ENCODE measurements at regions not wholly inside any gene's neighbourhood (a gene's known extent, or its start where the extent isn't known, plus 50 kb on each side); places are given as distances from the start of the nearest gene placed in this dataset.

DNA sequence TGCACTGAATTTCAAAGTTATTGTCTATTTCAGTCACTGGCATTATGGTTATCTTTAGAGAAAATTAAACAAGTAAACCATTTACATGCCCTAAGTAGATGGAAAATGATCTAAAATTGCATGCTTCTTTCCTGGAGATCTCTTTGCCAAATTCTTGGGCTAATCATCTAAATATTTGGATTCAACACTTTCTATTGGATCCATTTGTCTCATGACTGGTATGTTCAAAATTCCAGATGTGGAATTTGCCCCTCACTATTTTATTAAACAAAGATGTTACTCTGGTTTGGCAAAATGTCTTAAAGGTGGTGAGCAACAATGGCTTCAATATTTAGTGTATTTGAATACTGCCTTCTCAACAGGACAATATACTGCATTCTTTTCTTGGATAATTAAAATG lies 147.5 kb upstream of the CASK start:
- Mint-ChIP-seq H3K27ac (no peak overlapping the region), H3K9me3 (no peaks in the 10 kb centered on the region), H3K4me3 (no peak overlapping the region), H3K36me3 (ENCODE audit: low read depth) (no peaks in the 10 kb centered on the region), H3K27me3 (no peaks in the 10 kb centered on the region), H3K4me1 (ENCODE audit: low read depth) (no peaks in the 10 kb centered on the region)
- intact Hi-C loops (cut with DNase I, micrococcal nuclease): no loop called here
- no peaks in the 10 kb centered on the region for H3K27me3 ChIP-seq (ENCODE audit: control insufficient read depth in 1 of 2, insufficient read depth in 2 of 2, low read length in 2 of 2)
- no peak for ATAC-seq (ENCODE audit: poor library complexity)
- no peak overlapping the region for H3K27ac ChIP-seq (ENCODE audit: low read depth in 1 of 2, low read length in 2 of 2)
- ChIA-PET CTCF (no interaction called here), POLR2A (interaction anchor here (0.6 kb wide), 1 partner anchor 17 kb away, joined by 3 read pairs; no protein-coding TSS in a partner anchor)
- H3K4me3 ChIP-seq (ENCODE audit: low read length): no peak overlapping the region
- TF ChIP-seq, protein P1, sequence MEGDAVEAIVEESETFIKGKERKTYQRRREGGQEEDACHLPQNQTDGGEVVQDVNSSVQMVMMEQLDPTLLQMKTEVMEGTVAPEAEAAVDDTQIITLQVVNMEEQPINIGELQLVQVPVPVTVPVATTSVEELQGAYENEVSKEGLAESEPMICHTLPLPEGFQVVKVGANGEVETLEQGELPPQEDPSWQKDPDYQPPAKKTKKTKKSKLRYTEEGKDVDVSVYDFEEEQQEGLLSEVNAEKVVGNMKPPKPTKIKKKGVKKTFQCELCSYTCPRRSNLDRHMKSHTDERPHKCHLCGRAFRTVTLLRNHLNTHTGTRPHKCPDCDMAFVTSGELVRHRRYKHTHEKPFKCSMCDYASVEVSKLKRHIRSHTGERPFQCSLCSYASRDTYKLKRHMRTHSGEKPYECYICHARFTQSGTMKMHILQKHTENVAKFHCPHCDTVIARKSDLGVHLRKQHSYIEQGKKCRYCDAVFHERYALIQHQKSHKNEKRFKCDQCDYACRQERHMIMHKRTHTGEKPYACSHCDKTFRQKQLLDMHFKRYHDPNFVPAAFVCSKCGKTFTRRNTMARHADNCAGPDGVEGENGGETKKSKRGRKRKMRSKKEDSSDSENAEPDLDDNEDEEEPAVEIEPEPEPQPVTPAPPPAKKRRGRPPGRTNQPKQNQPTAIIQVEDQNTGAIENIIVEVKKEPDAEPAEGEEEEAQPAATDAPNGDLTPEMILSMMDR (IDR thresholded peaks at IDR 0.05): no peak
- no peaks in the 10 kb centered on the region for H3K4me1 ChIP-seq (ENCODE audit: insufficient read depth, low read length)
- DNase-seq: no peak
- no peaks in the 10 kb centered on the region for H3K9me3 ChIP-seq (ENCODE audit: control insufficient read depth in 1 of 2, insufficient read depth in 1 of 2, low read length in 2 of 2)
- no peaks in the 10 kb centered on the region for H3K36me3 ChIP-seq (ENCODE audit: insufficient read depth, low read length)

DNA sequence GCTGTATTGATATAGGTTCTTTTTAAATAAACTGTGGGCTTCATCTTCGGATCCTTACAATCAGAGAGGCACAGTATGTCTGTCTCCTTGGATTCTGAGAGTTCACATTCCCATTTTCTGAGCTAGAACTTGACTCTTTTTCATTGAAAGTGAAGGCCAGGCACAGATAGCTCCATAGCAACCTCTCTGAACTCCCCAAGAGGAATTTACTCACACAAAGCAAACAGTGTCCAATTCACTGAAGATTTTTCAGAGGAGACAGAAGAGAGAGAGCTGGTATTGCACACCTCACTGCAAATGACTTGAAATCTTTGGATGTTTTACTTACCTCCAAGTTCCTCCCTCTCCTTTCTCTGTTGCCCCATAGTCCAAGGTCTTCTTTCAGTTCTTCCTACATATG lies 130.9 kb upstream of the CASK start:
- CTCF ChIA-PET: no interaction called here

DNA sequence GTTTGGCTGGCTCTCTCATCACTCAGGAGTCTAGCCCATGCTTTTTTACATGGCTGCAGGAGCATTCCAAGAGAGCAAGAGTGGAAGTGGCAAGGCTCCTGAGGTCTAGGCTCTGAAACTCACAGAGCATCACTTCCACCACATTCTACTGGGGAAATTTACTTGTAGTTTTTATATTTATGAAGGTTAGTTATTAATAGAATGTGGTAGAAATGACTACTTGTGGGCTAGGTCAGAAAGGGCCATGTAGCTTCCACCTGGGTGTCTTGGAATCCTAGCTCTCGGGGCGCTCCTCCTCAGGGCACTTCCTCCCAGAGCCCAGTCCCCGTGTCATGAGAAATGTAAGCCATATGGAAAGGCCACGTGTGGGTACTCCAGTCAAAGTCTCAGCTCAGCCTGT lies 127.0 kb upstream of the CASK start:
- intact Hi-C loops (cut with DNase I, micrococcal nuclease): no loop called here
- ChIA-PET POLR2A (no interaction called here), CTCF (no interaction called here)
- H3K9me3 ChIP-seq (ENCODE audit: control insufficient read depth in 1 of 2, insufficient read depth in 1 of 2, low read length in 2 of 2): no peaks in the 10 kb centered on the region
- H3K9me3 Mint-ChIP-seq: no peaks in the 10 kb centered on the region
- no peak for DNase-seq
- H3K27ac ChIP-seq (ENCODE audit: low read depth in 1 of 2, low read length in 2 of 2): no peak overlapping the region
- no peaks in the 10 kb centered on the region for H3K4me1 ChIP-seq (ENCODE audit: insufficient read depth, low read length)
- no peaks in the 10 kb centered on the region for H3K27me3 Mint-ChIP-seq
- H3K4me3 Mint-ChIP-seq: no peak overlapping the region
- no peak overlapping the region for H3K27ac Mint-ChIP-seq
- H3K36me3 Mint-ChIP-seq (ENCODE audit: low read depth): no peaks in the 10 kb centered on the region
- no peaks in the 10 kb centered on the region for H3K36me3 ChIP-seq (ENCODE audit: insufficient read depth, low read length)
- H3K27me3 ChIP-seq (ENCODE audit: control insufficient read depth in 1 of 2, insufficient read depth in 2 of 2, low read length in 2 of 2): no peaks in the 10 kb centered on the region
- TF ChIP-seq, protein P1 (IDR thresholded peaks at IDR 0.05): no peak
- ATAC-seq (ENCODE audit: poor library complexity): no peak
- H3K4me1 Mint-ChIP-seq (ENCODE audit: low read depth): no peaks in the 10 kb centered on the region
- H3K4me3 ChIP-seq (ENCODE audit: low read length): no peak overlapping the region

More for the DNA sequence above, 130.9 kb upstream of the CASK start:
- intact Hi-C loops (cut with DNase I, micrococcal nuclease): no loop called here
- H3K36me3 ChIP-seq (ENCODE audit: insufficient read depth, low read length): no peaks in the 10 kb centered on the region
- no peaks in the 10 kb centered on the region for H3K27me3 Mint-ChIP-seq
- H3K27ac ChIP-seq (ENCODE audit: low read depth in 1 of 2, low read length in 2 of 2): no peak overlapping the region
- H3K9me3 Mint-ChIP-seq: no peaks in the 10 kb centered on the region
- H3K4me3 Mint-ChIP-seq: no peak overlapping the region
- no peaks in the 10 kb centered on the region for H3K4me1 ChIP-seq (ENCODE audit: insufficient read depth, low read length)
- TF ChIP-seq, protein P1 (IDR thresholded peaks at IDR 0.05): no peak
- DNase-seq (no peak), ATAC-seq (ENCODE audit: poor library complexity) (no peak)
- H3K27ac Mint-ChIP-seq: no peak overlapping the region
- H3K9me3 ChIP-seq (ENCODE audit: control insufficient read depth in 1 of 2, insufficient read depth in 1 of 2, low read length in 2 of 2): no peaks in the 10 kb centered on the region
- H3K4me1 Mint-ChIP-seq (ENCODE audit: low read depth): no peaks in the 10 kb centered on the region
- H3K27me3 ChIP-seq (ENCODE audit: control insufficient read depth in 1 of 2, insufficient read depth in 2 of 2, low read length in 2 of 2): no peaks in the 10 kb centered on the region
- POLR2A ChIA-PET: no interaction called here
- H3K4me3 ChIP-seq (ENCODE audit: low read length): no peak overlapping the region
- H3K36me3 Mint-ChIP-seq (ENCODE audit: low read depth): no peaks in the 10 kb centered on the region

Data from CD4-positive, alpha-beta T cell (primary cell).